ENCODE measurements at regions not wholly inside any gene's neighbourhood (a gene's known extent, or its start where the extent isn't known, plus 50 kb on each side); places are given as distances from the start of the nearest gene placed in this dataset.
"Not testable (repeated sequence)": the region's sequence is repeated elsewhere in the genome, so short reads cannot be mapped to it uniquely, and the experiment has no call there.

GRCh38 chr7:85392789-85393188 is 205.9 kb upstream of the SEMA3D start:
- no peak for DNase-seq

DNA sequence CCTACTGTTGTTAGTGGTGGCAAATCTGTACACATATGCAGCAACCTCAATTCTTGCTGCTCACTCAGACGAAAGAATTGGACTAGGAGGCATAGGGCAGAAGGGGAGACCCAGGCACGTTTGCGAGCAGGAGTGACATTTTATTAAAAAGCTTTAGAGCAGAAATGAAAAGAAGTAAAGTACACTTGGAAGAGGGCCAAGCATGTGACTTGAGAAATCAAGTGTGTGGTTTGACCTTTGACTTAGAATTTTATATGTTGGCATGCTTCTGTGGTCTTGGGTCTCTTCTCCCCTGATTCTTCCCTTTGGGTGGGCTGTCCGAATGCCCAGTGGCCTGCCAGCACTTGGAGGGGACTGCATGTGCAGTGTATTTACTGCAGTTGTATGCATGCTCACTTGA is 205.5 kb upstream of the SEMA3D start:
- peak; percentile 48 for DNase-seq

DNA sequence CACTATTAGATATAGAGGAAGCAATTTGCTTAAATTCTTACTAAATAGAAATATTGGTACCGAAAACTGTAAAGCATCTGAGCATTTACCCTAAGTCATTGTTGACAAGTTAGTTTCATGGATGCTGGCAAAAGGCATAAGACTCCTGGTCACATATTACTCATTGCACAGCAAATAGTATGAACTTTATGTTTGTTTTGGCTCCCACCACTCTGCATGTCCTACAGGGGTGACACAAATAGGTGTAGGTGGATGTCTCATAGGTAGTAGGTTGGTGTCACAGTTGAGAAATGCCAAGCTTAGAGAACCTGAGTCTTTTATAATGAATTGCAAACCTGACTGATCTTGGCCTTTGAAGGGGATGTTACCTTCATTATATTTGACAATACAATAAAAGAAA is 199.6 kb upstream of the SEMA3D start:
- DNase-seq, result no peak

DNA sequence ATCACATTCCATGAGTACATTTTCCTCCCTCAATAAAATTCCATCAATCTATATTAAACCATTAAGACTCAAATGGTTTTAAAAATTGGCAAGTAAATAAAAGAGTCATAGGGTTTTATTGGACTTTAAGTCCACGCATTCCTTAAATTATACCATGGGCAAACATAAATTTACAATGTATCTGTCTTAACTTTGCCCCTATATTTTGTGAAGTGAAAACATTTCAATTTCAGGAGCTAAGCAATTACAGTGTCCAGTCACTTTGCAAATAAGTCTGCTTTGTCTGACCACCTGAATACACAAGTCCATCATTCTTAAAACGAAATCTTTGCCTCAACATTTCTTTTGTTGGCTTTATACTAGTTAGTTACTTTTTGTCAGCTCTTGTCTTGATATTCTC is 197.5 kb upstream of the SEMA3D start:
- no peak for DNase-seq

GRCh38 chr7:85381212-85381611 is 194.4 kb upstream of the SEMA3D start:
- DNase-seq, result no peak

DNA sequence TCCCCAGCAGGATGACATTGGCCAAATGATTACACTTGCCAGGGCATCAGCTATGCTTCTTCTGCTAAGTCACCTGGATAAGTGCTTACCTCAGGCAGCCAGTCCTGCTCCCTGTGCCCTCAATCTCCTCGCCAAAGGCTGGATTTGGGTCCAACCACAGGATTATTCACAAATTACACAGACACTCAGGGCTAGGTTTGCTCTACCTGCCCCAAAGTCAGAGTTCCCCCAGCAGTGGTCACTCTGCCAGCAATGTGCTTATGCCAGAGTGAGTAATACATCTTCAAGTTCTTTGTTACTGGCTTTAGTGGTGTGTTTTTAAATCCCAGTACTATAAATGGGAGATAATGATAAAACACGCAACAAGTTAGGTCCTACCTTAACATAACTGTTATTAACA is 189.7 kb upstream of the SEMA3D start:
- DNase-seq, result no peak

DNA sequence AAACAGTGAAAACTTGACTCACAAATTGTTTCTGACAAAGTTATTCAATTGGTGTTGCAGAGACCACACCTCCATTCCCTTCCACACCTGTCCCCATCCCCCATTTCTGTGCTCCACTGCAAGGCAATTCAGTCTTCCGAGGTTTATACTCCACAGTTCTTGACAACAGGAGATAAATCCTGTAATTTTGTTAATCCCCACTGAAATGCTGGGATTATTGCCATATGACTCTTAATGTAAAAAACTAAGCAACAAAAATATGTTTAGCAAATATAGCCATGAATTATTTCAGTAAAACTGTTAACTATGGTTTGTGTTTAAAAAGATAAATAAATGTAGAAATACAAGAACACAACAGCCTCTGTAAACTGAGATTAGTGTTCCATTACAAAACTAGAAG is 170.1 kb upstream of the SEMA3D start:
- no peak for DNase-seq

DNA sequence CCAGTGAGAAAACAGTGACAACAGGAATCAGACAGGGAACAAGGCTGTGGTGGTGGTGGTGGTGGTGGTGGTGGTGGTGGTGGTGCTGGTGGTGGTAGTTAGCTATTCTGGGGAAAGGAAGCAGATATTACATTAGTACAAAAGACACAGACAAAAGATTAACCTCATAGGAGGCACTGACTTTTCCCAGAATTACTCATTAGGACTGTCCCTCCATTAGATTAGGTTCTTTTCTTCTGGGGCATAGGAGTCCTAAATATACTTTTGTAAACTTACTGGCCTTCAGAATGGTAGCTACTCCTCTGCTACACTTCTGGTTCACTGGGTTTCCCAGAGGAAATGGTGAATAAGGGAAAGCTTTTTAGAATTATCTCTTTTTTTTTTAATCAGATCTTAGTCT is 156.6 kb upstream of the SEMA3D start:
- no peak for DNase-seq

- no peak for DNase-seq
These were observed 155.9 kb upstream of the SEMA3D start for GRCh38 chr7:85342781-85343180.

DNA sequence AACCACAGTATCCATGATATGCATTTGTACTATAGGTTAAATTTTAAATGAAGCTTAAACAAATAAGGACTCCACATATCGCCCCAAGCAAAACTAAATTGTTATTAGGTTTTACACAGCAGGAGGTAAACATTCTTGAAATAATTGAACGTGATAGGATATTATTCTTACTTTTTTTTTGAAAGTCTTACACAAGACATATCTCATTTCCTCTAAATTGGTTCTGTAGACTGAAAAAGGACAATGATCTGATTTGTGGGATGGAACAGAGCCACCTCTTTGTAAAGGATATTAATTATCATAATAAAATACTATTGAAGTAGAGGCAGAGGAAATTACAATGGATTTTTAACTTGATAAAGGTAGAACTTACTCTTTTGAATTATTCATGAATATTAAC is 155.1 kb upstream of the SEMA3D start:
- no peak for DNase-seq

DNA sequence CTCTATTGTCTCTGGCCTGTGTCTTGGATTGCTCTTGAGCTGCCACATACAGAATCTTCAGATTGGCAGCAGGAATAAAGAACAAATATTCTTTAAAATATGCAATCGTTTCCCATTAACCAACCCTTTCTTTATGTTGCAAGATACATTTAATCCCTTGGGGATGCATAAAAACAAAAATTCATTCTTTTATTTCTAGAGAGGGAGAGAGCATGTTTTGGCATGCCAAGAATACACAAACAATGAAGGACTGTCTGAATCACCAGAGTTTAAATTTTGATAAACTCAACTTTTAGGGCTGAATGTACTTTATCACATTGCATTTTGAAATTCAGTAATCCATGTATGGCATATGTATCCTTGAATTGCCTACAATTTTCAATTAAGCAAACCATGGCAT is 154.3 kb upstream of the SEMA3D start:
- no peak for DNase-seq

- DNase-seq, result no peak
These were observed 149.2 kb upstream of the SEMA3D start for GRCh38 chr7:85336086-85336485.

DNA sequence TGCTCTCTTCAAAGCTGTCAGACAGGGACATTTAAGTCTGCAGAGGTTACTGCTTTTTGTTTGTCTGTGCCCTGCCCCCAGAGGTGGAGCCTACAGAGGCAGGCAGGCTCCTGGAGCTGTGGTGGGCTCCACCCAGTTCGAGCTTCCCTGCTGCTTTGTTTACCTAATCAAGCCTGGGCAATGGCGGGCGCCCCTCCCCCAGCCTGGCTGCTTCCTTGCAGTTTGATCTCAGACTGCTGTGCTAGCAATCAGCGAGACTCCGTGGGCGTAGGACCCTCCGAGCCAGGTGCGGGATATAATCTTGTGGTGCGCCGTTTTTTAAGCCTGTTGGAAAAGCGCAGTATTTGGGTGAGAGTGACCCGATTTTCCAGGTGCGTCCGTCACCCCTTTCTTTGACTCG is 148.3 kb upstream of the SEMA3D start:
- DNase-seq, result not testable (repeated sequence)

DNA sequence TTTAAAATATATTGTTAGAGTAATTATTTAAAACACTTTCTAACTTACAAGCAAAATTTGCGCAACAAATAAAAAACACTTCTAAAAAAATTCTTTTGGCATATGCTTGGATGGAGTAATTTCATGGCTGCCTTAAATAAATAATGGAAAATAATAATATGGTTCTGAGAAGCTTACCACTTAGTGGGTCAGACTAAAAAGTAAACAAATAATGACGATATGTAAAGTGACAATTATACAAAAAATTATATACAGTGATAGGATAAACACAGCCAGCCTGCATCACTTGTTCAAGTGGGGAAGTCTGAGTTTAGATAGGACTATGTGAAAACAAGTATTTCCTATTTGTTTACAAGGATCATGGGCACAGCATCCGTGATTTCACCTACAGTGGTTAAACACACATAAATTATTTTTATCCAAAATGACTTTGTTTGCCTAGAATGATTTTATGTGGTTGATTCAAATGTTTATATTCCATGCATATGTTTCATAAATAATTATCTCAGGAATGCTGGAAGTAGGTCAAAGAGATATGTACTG is 141.7 kb upstream of the SEMA3D start:
- no peak for DNase-seq

- peak; percentile 24 for DNase-seq
These were observed 137.4 kb upstream of the SEMA3D start for GRCh38 chr7:85324145-85324799.

- no peak for DNase-seq
These were observed 135.4 kb upstream of the SEMA3D start for GRCh38 chr7:85322252-85322651.

DNA sequence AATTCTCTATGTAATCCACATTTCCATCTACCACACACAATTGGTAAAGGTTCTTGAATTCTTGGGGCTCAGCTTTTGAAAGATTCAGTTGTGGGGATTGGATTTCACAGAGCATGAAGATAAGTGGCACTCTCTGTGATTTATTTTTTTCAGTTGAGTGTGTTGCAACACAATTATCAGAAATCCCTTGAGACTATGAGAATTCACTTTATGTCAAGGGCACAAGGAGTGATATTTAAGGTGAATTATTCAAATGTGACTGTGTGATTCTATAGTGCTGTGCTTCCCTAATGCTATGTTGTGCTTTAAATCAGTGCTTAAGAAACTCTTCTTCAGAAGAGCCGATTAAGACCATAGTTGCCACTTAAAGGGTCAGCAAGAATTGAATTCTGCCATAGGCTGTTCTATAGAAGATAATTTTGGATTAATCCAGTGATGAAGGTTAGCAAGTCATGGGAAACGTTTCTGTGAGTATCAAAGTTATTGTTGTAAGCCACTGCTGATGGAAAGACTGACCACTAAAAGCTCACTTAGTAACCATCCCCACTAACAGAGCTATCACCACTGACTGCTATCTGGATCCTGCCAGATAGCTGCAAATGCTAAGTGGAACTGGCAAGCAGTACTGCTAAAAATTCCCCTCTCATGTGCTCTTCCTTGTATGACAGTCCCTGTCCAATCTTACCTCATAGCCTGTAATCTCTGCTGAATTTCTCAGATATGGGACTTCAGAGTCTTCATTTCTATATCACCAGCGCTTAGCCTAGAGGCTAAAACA is 134.0 kb upstream of the SEMA3D start:
- peak; percentile 69 for DNase-seq

- no peak for DNase-seq
These were observed 129.6 kb upstream of the SEMA3D start for GRCh38 chr7:85316489-85316888.

DNA sequence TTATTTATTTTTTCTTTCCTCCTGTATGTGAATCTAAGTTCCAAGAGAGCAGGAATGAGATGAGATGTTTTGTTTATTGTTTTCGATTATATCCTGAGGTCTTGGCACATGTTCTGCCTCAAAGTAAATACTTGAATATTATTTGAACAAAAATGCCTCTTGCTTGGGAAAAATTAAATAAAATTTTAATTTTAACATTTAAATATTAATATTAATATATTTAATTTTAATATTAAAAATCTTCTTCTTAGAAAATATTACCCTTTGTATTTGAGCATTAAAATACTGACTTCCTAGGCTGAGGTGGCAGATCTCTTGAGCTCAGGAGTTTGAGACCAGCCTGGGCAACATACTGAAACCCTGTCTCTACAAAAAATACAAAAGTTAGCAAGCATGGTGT is 123.4 kb upstream of the SEMA3D start:
- no peak for DNase-seq

GRCh38 chr7:85306115-85306514 is 119.3 kb upstream of the SEMA3D start:
- no peak for DNase-seq

GRCh38 chr7:85294176-85294575 is 107.3 kb upstream of the SEMA3D start:
- no peak for DNase-seq

- no peak for DNase-seq
These were observed 106.2 kb upstream of the SEMA3D start for GRCh38 chr7:85292908-85293576.

DNA sequence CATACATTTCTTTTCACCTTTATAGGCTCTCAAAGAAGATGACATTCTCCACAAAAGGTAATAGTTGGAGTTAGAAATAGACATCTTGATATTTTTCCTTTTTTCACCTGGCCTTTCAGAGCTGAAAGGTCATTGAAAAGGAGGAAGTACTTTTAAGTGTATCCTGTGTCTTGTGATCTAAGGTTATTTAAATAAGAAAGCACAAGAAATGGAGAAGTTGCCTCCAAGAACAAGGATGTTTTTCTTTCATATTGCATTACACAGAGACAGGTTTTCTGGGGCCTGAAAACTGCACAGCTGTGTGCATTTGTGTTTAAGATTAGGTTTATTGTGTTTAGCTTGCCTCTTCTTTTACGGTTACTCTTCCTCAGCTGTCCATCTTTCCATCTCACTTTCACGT is 103.4 kb upstream of the SEMA3D start:
- no peak for DNase-seq

GRCh38 chr7:85289279-85289678 is 102.4 kb upstream of the SEMA3D start:
- no peak for DNase-seq
